Suppressor macrophage treated with lipopolysaccharide for 4 hours (primary cell): ENCODE measurements at regions not wholly inside any gene's neighbourhood (a gene's known extent, or its start where the extent isn't known, plus 50 kb on each side); places are given as distances from the start of the nearest gene placed in this dataset.
A peak's percentile ranks its signal among the peaks of the same experiment; 100 is the strongest.
"Not testable (repeated sequence)": the region's sequence is repeated elsewhere in the genome, so short reads cannot be mapped to it uniquely, and the experiment has no call there.

Source experiments
- DNase-seq: peaks from one replicate; pipeline ENCODE4 v3.0.0-alpha.2; 2020

DNA sequence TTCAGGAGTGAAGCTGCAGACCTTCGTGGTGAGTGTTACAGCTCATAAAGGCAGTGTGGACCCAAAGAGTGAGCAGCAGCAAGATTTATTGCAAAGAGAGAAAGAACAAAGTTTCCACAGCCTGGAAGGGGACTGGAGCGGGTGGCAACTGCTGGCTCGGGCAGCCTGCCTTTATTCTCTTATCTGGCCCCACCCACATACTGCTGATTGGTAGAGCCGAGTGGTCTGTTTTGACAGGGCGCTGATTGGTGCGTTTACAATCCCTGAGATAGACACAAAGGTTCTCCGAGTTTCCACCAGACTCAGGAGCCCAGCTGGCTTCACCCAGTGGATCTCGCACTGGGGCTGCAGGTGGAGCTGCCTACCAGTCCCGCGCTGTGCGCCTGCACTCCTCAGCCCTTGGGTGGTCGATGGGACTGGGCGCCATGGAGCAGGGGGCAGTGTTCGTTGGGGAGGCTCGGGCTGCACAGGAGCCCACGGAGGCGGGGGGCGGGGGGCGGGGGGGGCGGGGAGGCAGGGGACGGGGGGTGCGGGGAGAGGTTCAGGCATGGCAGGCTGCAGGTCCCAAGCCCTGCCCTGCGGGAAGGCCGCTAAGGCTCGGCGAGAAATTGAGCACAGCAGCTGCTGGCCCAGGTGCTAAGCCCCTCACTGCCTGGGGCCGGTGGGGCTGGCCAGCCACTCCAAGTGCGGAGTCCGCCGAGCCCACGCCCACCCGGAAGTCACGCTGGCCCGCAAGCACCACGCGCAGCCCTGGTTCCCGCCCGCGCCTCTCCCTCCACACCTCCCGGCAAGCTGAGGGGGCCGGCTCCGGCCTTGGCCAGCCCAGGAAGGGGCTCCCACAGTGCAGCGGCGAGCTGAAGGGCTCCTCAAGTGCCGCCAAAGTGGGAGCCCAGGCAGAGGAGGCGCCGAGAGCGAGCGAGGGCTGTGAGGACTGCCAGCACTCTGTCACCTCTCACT, 59.9 kb upstream of the EN2 start:
- not testable (repeated sequence) for DNase-seq

DNA sequence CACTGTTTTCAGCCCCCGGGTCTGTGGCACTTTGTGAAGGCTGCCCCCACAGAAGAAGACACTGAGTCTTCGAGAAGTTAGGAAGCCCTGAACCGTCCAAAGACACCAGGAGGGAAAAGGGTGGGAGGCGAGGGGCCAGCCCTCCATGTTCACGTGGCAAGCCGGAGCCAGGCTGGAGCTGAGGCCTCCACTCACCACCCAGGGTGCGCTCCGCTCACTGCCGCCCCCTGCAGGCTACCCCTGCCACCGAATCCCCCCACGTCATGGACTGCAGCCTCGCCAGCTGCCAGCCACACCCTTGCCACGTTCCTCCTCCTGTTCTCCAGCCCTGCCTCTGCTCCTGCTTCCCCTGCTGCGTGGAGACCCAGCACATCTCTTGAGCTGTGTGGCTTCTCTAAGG, 59.0 kb upstream of the EN2 start:
- peak; percentile 8 for DNase-seq

DNA sequence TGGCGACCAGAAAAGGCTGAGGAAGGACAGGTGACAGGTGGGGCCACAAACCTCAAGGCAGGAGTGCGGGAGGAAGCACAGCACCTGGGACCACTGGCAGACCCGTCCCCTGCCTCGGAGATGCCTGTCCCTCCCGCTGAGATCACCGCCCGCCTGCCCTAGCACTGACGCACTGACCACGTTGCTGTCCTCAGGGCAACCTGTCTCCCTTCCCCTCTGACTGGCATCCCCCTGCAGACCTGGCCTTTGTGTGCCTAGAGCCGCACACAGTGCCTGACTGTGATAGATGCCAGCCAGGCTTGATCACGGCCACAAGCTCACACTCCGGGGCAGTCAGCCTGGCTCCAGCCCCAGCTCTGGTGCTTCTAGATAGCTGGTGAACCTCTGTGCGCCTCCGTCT, 58.4 kb upstream of the EN2 start:
- DNase-seq: no peak

DNA sequence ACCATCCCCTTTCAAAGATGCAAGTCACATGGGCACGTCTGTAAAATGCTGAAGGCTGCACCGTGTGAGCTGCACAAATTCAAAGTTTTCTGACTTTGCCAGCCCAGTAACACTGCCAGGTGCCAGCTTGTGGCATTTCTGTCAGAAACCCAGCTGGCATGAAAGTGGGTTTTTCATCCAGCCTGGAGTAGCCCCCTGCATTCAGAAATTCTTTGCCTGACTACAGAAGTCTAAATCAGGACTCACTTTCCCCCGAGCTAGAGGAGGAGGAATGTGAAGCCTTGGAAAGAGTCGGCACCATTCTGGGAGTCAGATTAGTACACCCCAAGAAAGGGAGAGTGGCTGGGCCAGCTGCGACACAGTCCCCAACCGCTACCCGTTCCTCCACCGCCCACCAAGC, 56.7 kb upstream of the EN2 start:
- no peak for DNase-seq

DNA sequence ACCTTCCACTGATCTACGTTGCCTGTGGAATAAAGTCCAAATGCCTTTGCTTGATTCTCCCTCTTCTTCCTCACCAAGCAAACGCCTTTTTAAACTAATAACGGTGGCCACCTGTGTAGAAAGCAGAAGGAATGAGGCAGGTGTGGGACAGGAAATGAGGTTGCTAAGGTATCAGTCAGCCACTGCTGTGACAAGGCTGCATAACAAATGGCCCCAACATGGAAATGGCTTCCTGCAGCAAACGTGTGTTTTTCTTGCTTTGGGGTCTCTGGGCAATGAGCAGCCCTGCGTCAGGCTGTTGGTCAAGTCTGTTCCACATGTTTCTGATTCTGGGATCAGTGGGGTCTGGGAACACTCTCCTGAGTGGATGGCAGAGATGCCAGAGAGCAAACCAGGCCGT, 56.0 kb upstream of the EN2 start:
- no peak for DNase-seq

DNA sequence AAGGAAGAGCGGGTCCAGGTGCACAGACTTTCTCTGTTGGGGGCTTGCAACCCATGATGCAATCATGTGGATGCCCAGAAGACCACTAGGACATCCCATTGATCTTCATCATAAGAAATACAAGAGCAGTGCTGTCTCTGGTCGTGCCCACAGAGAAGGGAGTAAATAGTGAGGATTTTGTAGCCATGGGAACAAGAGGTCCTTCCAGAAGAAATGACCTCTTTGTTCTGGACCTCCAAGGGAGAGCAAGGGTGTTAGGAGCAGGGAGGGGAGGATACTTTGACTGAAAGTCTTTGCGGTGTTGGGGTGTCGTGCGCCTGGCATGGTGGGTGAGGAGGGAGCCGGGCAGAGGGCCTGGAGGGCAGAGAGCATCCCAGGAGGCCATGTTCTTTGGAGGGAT, 55.0 kb upstream of the EN2 start:
- no peak for DNase-seq

DNA sequence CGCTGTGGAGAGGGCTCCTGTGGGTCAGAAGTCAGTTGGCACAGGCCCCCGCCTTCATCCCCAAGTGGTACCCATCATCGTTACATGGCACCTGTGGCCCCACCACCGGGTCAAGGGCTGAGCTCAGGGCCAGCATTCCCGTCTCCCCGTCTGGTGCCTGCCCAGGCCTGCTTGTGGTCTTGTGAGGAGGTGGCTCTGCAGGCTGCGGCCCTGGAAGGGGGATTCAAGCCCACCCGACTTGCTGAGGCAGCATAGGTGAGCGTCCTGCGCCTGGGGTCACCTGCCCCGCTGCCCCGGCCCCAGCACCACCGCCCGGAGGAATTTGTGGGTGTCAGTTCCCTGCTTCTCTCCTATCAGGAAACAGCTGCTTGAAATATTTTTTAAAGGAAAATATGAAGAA, 53.0 kb upstream of the EN2 start:
- DNase-seq: no peak

DNA sequence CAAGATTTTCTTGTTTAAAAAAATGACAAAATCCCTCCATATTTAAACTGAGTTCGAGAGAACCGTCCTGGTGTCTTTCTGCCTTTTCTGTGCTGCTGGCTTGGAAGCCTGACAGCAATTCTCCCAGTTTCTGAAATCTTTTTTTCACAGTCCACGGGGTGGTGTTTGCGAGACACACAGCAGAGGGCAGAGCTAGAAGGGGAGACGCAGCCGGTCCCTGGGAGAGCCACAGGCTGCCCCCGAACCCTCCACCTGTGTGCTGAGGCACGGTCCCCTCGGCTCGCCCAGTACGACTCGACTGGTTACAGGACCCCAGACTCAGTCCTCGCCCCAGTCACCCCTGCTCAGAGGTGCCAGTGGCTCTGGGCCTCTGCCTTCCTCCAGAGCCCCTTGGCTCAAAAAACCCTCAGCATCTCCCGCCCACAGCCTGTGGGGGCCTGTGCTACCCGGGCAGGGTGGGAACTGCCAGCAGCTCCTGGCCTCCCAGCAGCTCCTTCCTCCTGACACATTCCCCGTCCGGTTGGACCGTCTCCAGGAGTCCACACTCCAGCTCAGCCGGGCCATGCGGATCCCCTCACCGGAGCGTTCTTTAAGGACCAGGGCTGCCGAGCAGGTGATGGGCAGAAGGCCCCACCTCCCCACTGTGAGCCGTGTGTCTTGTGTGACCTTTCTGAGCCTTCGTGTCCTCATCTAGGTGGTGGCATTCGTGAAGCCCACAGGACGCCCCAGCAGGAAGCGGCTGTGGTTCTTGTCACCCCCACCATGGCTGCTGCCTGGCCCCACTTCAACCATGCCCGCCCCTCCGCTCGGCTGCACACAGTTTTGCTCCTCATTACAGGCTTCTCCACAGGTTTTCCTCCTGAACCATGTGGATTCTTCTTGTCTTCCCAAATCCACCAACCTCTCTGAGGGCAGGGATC, 52.3 kb upstream of the EN2 start:
- DNase-seq: no peak

DNA sequence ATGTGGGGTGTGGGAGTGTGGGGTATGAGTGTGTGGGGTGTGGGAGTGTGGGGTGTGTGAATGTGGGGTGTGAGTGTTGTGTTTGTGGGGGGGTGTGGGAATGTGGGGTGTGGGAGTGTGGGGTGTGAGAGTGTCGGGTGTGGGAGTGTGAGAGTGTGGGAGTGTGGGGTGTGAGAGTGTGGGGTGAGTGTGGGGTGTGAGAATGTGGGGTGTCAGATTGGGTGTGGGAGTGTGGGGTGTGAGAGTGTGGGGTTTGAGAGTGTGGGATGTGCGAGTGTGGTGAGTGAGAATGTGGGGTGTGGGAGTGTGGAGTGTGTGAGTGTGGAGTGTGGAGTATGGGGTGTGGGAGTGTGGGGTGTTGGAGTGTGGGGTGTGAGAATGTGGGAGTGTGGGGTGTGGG, 50.1 kb upstream of the EN2 start:
- no peak for DNase-seq
